ENCODE measurements at regions not wholly inside any gene's neighbourhood (a gene's known extent, or its start where the extent isn't known, plus 50 kb on each side); places are given as distances from the start of the nearest gene placed in this dataset.
A peak's percentile ranks its signal among the peaks of the same experiment; 100 is the strongest.
"Not testable (repeated sequence)": the region's sequence is repeated elsewhere in the genome, so short reads cannot be mapped to it uniquely, and the experiment has no call there.

DNA sequence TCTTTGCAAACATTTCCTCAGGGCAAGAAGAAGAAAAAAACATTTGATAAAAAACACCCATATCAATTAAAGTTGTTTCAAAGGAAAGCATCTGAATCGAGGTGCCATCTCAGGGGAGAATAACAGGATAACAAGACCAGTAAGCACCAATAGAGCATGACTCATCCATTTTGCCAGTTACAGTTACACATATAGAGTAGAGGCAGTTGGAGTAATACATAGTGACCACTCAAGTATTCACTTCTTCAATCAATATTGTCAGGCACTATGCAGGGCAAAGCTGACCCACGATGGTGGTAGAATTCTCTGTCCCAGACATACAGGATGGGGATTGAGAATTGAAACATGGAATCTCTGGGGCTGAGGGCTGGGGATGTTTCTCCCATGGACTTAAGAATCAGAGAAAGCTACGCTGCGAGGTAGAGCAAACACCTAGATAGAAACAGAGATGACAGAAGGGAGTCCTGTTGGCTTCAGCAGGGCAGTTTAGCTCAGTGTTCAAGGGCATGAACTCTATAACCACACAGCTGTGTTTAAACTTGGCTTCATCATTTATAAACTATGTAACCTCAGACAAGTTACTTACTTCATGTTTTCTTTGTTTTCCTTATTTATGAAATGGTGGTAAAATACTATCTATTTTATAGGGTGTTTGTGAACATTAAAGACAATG is 186.4 kb upstream of the NANOGP8 start:
- TF ChIP-seq CTCF (IDR thresholded peaks at IDR 0.05; ENCODE audit: low read depth, low read length): no peak
- no peak overlapping the region for H3K4me3 ChIP-seq (replicated peaks in 1 of 2; ENCODE audit: low read depth in 2 of 2, low read length in 2 of 2)
- DNase-seq (ENCODE audit: low read depth in 2 of 2): peak in 1 of 2 donors; percentile 55

DNA sequence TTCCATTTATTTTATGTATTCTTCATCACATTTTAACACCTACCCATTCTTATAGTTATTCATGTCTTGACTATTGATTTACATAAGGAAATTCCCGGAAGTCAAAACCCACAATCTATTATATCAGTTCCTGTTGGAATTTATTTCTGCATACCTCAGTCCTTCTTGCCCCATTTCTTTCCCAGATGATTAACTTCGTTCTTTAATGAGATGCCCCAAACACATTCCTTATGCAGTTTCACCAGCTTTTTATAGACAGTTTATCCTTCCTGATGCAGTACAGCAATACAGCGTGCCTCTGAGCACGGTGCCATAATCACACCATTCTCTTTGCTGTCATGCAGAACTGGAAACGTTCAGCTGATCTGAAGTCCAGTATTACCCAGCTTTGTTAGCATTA is 175.8 kb upstream of the NANOGP8 start:
- no peak for TF ChIP-seq CTCF (IDR thresholded peaks at IDR 0.05; ENCODE audit: low read depth, low read length)
- no peak for DNase-seq (ENCODE audit: low read depth in 2 of 2)
- H3K4me3 ChIP-seq (replicated peaks in 1 of 2; ENCODE audit: low read depth in 2 of 2, low read length in 2 of 2): no peak overlapping the region

GRCh38 chr15:35260274-35260673 is 175.2 kb upstream of the NANOGP8 start:
- not testable (repeated sequence) for H3K4me3 ChIP-seq (replicated peaks in 1 of 2; ENCODE audit: low read depth in 2 of 2, low read length in 2 of 2); DNase-seq (ENCODE audit: low read depth in 2 of 2)

GRCh38 chr15:35256551-35256950 is 171.5 kb upstream of the NANOGP8 start:
- peak in 1 of 2 donors; percentile 23 for DNase-seq (ENCODE audit: low read depth in 2 of 2)
- H3K4me3 ChIP-seq (replicated peaks in 1 of 2; ENCODE audit: low read depth in 2 of 2, low read length in 2 of 2): no peak overlapping the region
- TF ChIP-seq CTCF (IDR thresholded peaks at IDR 0.05; ENCODE audit: low read depth, low read length): no peak

GRCh38 chr15:35256141-35256540 is 171.0 kb upstream of the NANOGP8 start:
- no peak overlapping the region for H3K4me3 ChIP-seq (replicated peaks in 1 of 2; ENCODE audit: low read depth in 2 of 2, low read length in 2 of 2)
- TF ChIP-seq CTCF (IDR thresholded peaks at IDR 0.05; ENCODE audit: low read depth, low read length): no peak
- no peak for DNase-seq (ENCODE audit: low read depth in 2 of 2)

DNA sequence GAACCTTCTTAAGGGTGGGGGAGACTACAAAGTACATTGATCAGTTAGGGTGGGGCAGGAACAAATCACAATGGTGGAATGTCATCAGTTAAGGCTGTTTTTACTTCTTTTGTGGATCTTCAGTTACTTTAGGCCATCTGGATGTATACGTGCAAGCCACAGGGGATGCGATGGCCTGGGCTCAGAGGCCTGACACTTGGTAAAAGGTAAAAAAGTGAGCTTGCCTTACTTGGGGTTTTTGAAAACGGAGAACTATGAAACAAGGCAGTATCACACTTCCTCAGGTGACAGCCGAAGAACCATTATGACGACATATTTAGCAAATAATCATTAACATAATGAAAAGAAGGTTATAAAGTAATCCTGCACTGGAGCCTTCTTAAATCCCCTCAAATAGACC is 169.8 kb upstream of the NANOGP8 start:
- DNase-seq (ENCODE audit: low read depth in 2 of 2); H3K4me3 ChIP-seq (replicated peaks in 1 of 2; ENCODE audit: low read depth in 2 of 2, low read length in 2 of 2): not testable (repeated sequence)

- no peak for DNase-seq (ENCODE audit: low read depth in 2 of 2)
- H3K4me3 ChIP-seq (replicated peaks in 1 of 2; ENCODE audit: low read depth in 2 of 2, low read length in 2 of 2): no peak overlapping the region
- TF ChIP-seq CTCF (IDR thresholded peaks at IDR 0.05; ENCODE audit: low read depth, low read length): no peak
These were observed 169.0 kb upstream of the NANOGP8 start for GRCh38 chr15:35254062-35254461.

- no peak overlapping the region for H3K4me3 ChIP-seq (replicated peaks in 1 of 2; ENCODE audit: low read depth in 2 of 2, low read length in 2 of 2)
- DNase-seq (ENCODE audit: low read depth in 2 of 2): no peak
- TF ChIP-seq CTCF (IDR thresholded peaks at IDR 0.05; ENCODE audit: low read depth, low read length): no peak
These were observed 167.3 kb upstream of the NANOGP8 start for GRCh38 chr15:35252351-35252865.
